WTC11 (cell line): ENCODE measurements at regions not wholly inside any gene's neighbourhood (a gene's known extent, or its start where the extent isn't known, plus 50 kb on each side); places are given as distances from the start of the nearest gene placed in this dataset.

Source experiments
- ELF4 ChIP-seq: sonication (generic); formaldehyde crosslinking; IDR thresholded peaks from 2 replicates; pipeline ENCODE4 v1.8.1; 2022; ENCODE audit warnings: low read depth, mild to moderate bottlenecking, moderate library complexity, missing genetic modification reagents
- IRF2 ChIP-seq: sonication (generic); formaldehyde crosslinking; IDR thresholded peaks from 2 replicates; pipeline ENCODE4 v1.8.0; 2022; ENCODE audit warnings: low read depth, missing genetic modification reagents, borderline replicate concordance
- TF ChIP-seq, protein P1 (sequence below): fragments of 200-600 bp; IDR thresholded peaks from 2 replicates; pipeline ENCODE4 v1.8.0; 2022; ENCODE audit warnings: antibody characterized with exemption
- TF ChIP-seq, protein P2 (sequence below): sonication (generic); formaldehyde crosslinking; IDR thresholded peaks from 2 replicates; pipeline ENCODE4 v1.8.1; 2022; ENCODE audit warnings: low read depth, mild to moderate bottlenecking, moderate library complexity, missing genetic modification reagents, borderline replicate concordance
- TF ChIP-seq, protein P3 (sequence below): sonication (generic); formaldehyde crosslinking; IDR thresholded peaks from 2 replicates; pipeline ENCODE4 v1.8.1; 2022; ENCODE audit warnings: low read depth, missing genetic modification reagents, borderline replicate concordance
- TF ChIP-seq, protein P4 (sequence below): sonication (generic); formaldehyde crosslinking; IDR thresholded peaks from 2 replicates; pipeline ENCODE4 v1.8.0; 2023; ENCODE audit warnings: missing genetic modification reagents, mild to moderate bottlenecking, borderline replicate concordance
- TF ChIP-seq, protein P5 (sequence below): sonication (generic); formaldehyde crosslinking; IDR thresholded peaks from 2 replicates; pipeline ENCODE4 v1.8.1; 2023; ENCODE audit warnings: mild to moderate bottlenecking, missing genetic modification reagents, borderline replicate concordance

DNA sequence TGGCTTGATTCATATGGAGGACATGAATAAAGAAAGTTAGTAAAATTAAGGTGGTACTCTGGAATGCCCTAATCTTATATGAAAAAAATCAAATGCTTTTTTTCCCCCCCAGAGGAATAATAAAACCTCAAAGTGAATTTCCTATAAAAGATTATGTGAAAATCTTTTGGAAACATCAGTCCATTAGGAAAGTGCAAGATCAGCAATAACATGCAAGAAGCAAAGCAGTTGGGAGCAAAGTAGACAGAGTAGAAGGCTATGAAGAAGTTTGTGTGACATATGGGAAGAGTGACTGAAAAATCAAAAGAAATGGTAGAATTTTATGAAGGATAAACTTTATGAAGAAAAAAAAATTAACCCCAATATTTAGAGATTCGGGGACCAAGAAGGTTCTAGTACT lies 998.0 kb upstream of the EPHA7 start:
- TF ChIP-seq, protein P1, sequence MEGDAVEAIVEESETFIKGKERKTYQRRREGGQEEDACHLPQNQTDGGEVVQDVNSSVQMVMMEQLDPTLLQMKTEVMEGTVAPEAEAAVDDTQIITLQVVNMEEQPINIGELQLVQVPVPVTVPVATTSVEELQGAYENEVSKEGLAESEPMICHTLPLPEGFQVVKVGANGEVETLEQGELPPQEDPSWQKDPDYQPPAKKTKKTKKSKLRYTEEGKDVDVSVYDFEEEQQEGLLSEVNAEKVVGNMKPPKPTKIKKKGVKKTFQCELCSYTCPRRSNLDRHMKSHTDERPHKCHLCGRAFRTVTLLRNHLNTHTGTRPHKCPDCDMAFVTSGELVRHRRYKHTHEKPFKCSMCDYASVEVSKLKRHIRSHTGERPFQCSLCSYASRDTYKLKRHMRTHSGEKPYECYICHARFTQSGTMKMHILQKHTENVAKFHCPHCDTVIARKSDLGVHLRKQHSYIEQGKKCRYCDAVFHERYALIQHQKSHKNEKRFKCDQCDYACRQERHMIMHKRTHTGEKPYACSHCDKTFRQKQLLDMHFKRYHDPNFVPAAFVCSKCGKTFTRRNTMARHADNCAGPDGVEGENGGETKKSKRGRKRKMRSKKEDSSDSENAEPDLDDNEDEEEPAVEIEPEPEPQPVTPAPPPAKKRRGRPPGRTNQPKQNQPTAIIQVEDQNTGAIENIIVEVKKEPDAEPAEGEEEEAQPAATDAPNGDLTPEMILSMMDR: no peak
- TF ChIP-seq ELF4 (CRISPR knock-in tag) (no peak), IRF2 (CRISPR knock-in tag) (no peak)
- TF ChIP-seq, protein P2, sequence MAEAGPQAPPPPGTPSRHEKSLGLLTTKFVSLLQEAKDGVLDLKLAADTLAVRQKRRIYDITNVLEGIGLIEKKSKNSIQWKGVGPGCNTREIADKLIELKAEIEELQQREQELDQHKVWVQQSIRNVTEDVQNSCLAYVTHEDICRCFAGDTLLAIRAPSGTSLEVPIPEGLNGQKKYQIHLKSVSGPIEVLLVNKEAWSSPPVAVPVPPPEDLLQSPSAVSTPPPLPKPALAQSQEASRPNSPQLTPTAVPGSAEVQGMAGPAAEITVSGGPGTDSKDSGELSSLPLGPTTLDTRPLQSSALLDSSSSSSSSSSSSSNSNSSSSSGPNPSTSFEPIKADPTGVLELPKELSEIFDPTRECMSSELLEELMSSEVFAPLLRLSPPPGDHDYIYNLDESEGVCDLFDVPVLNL (CRISPR knock-in tag): no peak
- TF ChIP-seq, protein P3, sequence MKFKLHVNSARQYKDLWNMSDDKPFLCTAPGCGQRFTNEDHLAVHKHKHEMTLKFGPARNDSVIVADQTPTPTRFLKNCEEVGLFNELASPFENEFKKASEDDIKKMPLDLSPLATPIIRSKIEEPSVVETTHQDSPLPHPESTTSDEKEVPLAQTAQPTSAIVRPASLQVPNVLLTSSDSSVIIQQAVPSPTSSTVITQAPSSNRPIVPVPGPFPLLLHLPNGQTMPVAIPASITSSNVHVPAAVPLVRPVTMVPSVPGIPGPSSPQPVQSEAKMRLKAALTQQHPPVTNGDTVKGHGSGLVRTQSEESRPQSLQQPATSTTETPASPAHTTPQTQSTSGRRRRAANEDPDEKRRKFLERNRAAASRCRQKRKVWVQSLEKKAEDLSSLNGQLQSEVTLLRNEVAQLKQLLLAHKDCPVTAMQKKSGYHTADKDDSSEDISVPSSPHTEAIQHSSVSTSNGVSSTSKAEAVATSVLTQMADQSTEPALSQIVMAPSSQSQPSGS (CRISPR knock-in tag): no peak
- TF ChIP-seq, protein P4, sequence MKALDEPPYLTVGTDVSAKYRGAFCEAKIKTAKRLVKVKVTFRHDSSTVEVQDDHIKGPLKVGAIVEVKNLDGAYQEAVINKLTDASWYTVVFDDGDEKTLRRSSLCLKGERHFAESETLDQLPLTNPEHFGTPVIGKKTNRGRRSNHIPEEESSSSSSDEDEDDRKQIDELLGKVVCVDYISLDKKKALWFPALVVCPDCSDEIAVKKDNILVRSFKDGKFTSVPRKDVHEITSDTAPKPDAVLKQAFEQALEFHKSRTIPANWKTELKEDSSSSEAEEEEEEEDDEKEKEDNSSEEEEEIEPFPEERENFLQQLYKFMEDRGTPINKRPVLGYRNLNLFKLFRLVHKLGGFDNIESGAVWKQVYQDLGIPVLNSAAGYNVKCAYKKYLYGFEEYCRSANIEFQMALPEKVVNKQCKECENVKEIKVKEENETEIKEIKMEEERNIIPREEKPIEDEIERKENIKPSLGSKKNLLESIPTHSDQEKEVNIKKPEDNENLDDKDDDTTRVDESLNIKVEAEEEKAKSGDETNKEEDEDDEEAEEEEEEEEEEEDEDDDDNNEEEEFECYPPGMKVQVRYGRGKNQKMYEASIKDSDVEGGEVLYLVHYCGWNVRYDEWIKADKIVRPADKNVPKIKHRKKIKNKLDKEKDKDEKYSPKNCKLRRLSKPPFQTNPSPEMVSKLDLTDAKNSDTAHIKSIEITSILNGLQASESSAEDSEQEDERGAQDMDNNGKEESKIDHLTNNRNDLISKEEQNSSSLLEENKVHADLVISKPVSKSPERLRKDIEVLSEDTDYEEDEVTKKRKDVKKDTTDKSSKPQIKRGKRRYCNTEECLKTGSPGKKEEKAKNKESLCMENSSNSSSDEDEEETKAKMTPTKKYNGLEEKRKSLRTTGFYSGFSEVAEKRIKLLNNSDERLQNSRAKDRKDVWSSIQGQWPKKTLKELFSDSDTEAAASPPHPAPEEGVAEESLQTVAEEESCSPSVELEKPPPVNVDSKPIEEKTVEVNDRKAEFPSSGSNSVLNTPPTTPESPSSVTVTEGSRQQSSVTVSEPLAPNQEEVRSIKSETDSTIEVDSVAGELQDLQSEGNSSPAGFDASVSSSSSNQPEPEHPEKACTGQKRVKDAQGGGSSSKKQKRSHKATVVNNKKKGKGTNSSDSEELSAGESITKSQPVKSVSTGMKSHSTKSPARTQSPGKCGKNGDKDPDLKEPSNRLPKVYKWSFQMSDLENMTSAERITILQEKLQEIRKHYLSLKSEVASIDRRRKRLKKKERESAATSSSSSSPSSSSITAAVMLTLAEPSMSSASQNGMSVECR (CRISPR knock-in tag): no peak
- TF ChIP-seq, protein P5, sequence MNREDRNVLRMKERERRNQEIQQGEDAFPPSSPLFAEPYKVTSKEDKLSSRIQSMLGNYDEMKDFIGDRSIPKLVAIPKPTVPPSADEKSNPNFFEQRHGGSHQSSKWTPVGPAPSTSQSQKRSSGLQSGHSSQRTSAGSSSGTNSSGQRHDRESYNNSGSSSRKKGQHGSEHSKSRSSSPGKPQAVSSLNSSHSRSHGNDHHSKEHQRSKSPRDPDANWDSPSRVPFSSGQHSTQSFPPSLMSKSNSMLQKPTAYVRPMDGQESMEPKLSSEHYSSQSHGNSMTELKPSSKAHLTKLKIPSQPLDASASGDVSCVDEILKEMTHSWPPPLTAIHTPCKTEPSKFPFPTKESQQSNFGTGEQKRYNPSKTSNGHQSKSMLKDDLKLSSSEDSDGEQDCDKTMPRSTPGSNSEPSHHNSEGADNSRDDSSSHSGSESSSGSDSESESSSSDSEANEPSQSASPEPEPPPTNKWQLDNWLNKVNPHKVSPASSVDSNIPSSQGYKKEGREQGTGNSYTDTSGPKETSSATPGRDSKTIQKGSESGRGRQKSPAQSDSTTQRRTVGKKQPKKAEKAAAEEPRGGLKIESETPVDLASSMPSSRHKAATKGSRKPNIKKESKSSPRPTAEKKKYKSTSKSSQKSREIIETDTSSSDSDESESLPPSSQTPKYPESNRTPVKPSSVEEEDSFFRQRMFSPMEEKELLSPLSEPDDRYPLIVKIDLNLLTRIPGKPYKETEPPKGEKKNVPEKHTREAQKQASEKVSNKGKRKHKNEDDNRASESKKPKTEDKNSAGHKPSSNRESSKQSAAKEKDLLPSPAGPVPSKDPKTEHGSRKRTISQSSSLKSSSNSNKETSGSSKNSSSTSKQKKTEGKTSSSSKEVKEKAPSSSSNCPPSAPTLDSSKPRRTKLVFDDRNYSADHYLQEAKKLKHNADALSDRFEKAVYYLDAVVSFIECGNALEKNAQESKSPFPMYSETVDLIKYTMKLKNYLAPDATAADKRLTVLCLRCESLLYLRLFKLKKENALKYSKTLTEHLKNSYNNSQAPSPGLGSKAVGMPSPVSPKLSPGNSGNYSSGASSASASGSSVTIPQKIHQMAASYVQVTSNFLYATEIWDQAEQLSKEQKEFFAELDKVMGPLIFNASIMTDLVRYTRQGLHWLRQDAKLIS (CRISPR knock-in tag): no peak
